ENCODE measurements at regions not wholly inside any gene's neighbourhood (a gene's known extent, or its start where the extent isn't known, plus 50 kb on each side); places are given as distances from the start of the nearest gene placed in this dataset.
"Not testable (repeated sequence)": the region's sequence is repeated elsewhere in the genome, so short reads cannot be mapped to it uniquely, and the experiment has no call there.

DNA sequence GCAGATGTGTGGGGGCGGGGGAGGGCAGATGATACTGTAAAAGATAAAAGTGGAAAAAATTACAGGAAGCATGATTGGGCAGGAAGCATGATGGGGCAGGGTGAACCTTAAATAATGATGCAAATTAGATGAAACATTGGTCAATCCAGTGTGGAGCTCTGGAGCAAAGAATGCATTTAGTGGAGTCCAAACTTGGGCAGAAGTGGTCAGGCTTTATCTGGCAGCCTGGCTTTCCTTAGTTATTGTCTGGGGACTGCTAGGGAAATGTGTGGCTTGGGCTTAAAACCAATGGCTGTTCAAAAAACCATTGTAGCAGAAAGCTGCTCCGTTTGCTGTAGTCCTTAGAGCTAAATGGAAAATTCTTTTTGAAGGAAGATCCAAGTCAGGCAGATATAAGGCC is 1077.3 kb upstream of the MIR17HG start:
- peaks cover 10% of the 10 kb centered on the region for H3K9me3 Mint-ChIP-seq
- DNase-seq = no peak
- no peaks in the 10 kb centered on the region for H3K27me3 Mint-ChIP-seq (ENCODE audit: low read depth, poor library complexity)
- no peak overlapping the region for H3K4me3 Mint-ChIP-seq
- H3K4me1 Mint-ChIP-seq = no peaks in the 10 kb centered on the region
- no peaks in the 10 kb centered on the region for H3K36me3 Mint-ChIP-seq (ENCODE audit: low read depth)
- no peak overlapping the region for H3K27ac Mint-ChIP-seq
- no peak for TF ChIP-seq CTCF (IDR thresholded peaks at IDR 0.05)

DNA sequence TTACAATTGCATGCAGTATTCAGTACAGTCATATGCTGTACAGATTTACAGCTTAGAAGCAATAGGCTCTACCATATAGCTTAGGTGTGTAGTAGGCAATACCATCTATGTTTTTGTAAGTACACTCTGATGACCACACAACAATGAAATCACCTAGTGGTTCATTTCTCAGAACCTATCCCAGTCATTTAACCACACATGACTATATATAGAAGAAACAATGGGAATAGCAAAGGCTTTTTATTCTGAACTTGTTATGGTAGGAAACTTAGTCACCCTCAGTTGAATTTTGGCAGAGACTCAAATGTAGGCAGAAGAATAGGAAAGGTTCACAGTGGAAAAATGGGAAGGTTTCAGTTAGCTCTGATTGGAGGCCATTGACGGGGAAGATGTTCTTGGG is 1075.1 kb upstream of the MIR17HG start:
- no peak for DNase-seq
- Mint-ChIP-seq H3K36me3 (ENCODE audit: low read depth) (no peaks in the 10 kb centered on the region), H3K27me3 (ENCODE audit: low read depth, poor library complexity) (no peaks in the 10 kb centered on the region), H3K4me1 (no peaks in the 10 kb centered on the region), H3K9me3 (peaks cover 10% of the 10 kb centered on the region), H3K4me3 (no peak overlapping the region), H3K27ac (no peak overlapping the region)
- TF ChIP-seq CTCF (IDR thresholded peaks at IDR 0.05) = no peak

DNA sequence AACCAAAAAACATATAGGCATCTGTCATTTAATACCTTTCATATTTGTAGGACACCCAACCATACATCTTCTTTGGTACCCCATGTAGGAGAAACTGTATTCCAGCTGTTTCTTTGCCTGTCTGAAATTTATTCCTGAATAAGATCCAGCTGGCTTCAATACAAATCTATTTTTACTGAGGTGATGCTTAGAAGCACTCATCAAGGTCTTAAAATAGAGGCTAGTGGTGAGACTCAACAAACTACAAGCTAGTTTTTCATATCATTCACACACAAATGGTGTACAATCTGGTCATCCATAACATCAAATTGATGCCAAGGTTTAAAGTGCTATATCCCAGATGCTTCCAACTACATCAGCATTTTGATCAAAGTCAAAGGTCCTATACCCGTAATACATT is 1071.3 kb upstream of the MIR17HG start:
- TF ChIP-seq CTCF (IDR thresholded peaks at IDR 0.05) = no peak
- no peak for DNase-seq
- Mint-ChIP-seq H3K9me3 (peaks cover 10% of the 10 kb centered on the region), H3K4me3 (no peak overlapping the region), H3K36me3 (ENCODE audit: low read depth) (no peaks in the 10 kb centered on the region), H3K27me3 (ENCODE audit: low read depth, poor library complexity) (no peaks in the 10 kb centered on the region), H3K27ac (no peak overlapping the region), H3K4me1 (no peaks in the 10 kb centered on the region)

DNA sequence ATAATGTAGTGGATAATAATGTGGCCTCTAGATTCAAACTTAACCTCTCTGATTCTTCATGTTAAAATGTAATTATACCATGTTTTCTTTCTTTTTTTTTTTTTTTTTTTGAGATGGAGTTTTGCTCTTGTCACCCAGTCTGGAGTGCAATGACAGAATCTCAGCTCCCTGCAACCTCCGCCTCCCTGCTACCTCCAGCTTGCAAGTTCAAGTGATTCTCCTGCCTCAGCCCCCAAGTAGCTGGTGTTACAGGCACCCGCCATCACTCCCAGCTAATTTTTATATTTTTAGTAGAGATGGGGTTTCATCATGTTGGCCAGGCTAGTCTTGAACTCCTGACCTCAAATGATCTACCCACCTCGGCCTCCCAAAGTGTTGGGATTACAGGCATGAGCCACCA is 1069.3 kb upstream of the MIR17HG start:
- not testable (repeated sequence) for H3K27me3 Mint-ChIP-seq (ENCODE audit: low read depth, poor library complexity); H3K4me3 Mint-ChIP-seq; H3K27ac Mint-ChIP-seq; H3K36me3 Mint-ChIP-seq (ENCODE audit: low read depth); DNase-seq; H3K9me3 Mint-ChIP-seq; H3K4me1 Mint-ChIP-seq

- no peak for DNase-seq
- no peak overlapping the region for H3K27ac Mint-ChIP-seq
- H3K9me3 Mint-ChIP-seq = no peaks in the 10 kb centered on the region
- no peak for TF ChIP-seq CTCF (IDR thresholded peaks at IDR 0.05)
- H3K36me3 Mint-ChIP-seq (ENCODE audit: low read depth) = no peaks in the 10 kb centered on the region
- peaks cover 6% of the 10 kb centered on the region for H3K27me3 Mint-ChIP-seq (ENCODE audit: low read depth, poor library complexity)
- H3K4me3 Mint-ChIP-seq = no peak overlapping the region
- no peaks in the 10 kb centered on the region for H3K4me1 Mint-ChIP-seq
Measured at GRCh38 chr13:90281709-90282108, 1065.8 kb upstream of the MIR17HG start.

GRCh38 chr13:90287521-90287920 is 1060.0 kb upstream of the MIR17HG start:
- H3K9me3 Mint-ChIP-seq = peaks cover 6% of the 10 kb centered on the region
- peaks cover 12% of the 10 kb centered on the region for H3K4me1 Mint-ChIP-seq

More at GRCh38 chr13:90287521-90287920, 1060.0 kb upstream of the MIR17HG start:
- H3K27me3 Mint-ChIP-seq (ENCODE audit: low read depth, poor library complexity) = peaks cover 5% of the 10 kb centered on the region
- TF ChIP-seq CTCF (IDR thresholded peaks at IDR 0.05) = no peak
- H3K27ac Mint-ChIP-seq = peak overlapping the region; percentile 54
- H3K36me3 Mint-ChIP-seq (ENCODE audit: low read depth) = peaks cover 4% of the 10 kb centered on the region
- no peak overlapping the region for H3K4me3 Mint-ChIP-seq
- no peak for DNase-seq
